ENCODE measurements at regions not wholly inside any gene's neighbourhood (a gene's known extent, or its start where the extent isn't known, plus 50 kb on each side); places are given as distances from the start of the nearest gene placed in this dataset.

- Mint-ChIP-seq H3K27me3 (ENCODE audit: unreplicated experiment) (peaks cover under 1% of the 10 kb centered on the region), H3K36me3 (ENCODE audit: low read depth, unreplicated experiment) (peaks cover 2% of the 10 kb centered on the region), H3K27ac (ENCODE audit: unreplicated experiment) (no peak overlapping the region), H3K4me3 (ENCODE audit: unreplicated experiment) (no peak overlapping the region), H3K9me3 (ENCODE audit: unreplicated experiment) (peaks cover 4% of the 10 kb centered on the region), H3K4me1 (ENCODE audit: unreplicated experiment) (no peaks in the 10 kb centered on the region)
- DNase-seq (ENCODE audit: low spot score) = no peak
- TF ChIP-seq CTCF (IDR thresholded peaks at IDR 0.05; ENCODE audit: unreplicated experiment) = no peak
Measured at GRCh38 chr6:164163239-164163638, 748.7 kb downstream of the QKI start.

- no peak for DNase-seq (ENCODE audit: low spot score)
- no peak for TF ChIP-seq CTCF (IDR thresholded peaks at IDR 0.05; ENCODE audit: unreplicated experiment)
- Mint-ChIP-seq H3K9me3 (ENCODE audit: unreplicated experiment) (peaks cover 4% of the 10 kb centered on the region), H3K27ac (ENCODE audit: unreplicated experiment) (no peak overlapping the region), H3K36me3 (ENCODE audit: low read depth, unreplicated experiment) (peaks cover 7% of the 10 kb centered on the region), H3K27me3 (ENCODE audit: unreplicated experiment) (peaks cover 3% of the 10 kb centered on the region), H3K4me1 (ENCODE audit: unreplicated experiment) (no peaks in the 10 kb centered on the region), H3K4me3 (ENCODE audit: unreplicated experiment) (no peak overlapping the region)
Measured at GRCh38 chr6:164159061-164159460, 744.5 kb downstream of the QKI start.

- Mint-ChIP-seq H3K9me3 (ENCODE audit: unreplicated experiment) (no peaks in the 10 kb centered on the region), H3K36me3 (ENCODE audit: low read depth, unreplicated experiment) (peaks cover 7% of the 10 kb centered on the region), H3K27me3 (ENCODE audit: unreplicated experiment) (peaks cover 3% of the 10 kb centered on the region), H3K4me3 (ENCODE audit: unreplicated experiment) (no peak overlapping the region), H3K27ac (ENCODE audit: unreplicated experiment) (no peak overlapping the region), H3K4me1 (ENCODE audit: unreplicated experiment) (peaks cover 3% of the 10 kb centered on the region)
- no peak for DNase-seq (ENCODE audit: low spot score)
- no peak for TF ChIP-seq CTCF (IDR thresholded peaks at IDR 0.05; ENCODE audit: unreplicated experiment)
Measured at GRCh38 chr6:164154588-164154987, 740.1 kb downstream of the QKI start.

GRCh38 chr6:164152611-164153010 is 738.1 kb downstream of the QKI start:
- H3K27ac Mint-ChIP-seq (ENCODE audit: unreplicated experiment) = no peak overlapping the region

More at GRCh38 chr6:164152611-164153010, 738.1 kb downstream of the QKI start:
- DNase-seq (ENCODE audit: low spot score) = no peak
- Mint-ChIP-seq H3K9me3 (ENCODE audit: unreplicated experiment) (no peaks in the 10 kb centered on the region), H3K27me3 (ENCODE audit: unreplicated experiment) (peaks cover 3% of the 10 kb centered on the region), H3K36me3 (ENCODE audit: low read depth, unreplicated experiment) (no peaks in the 10 kb centered on the region), H3K4me1 (ENCODE audit: unreplicated experiment) (peaks cover 3% of the 10 kb centered on the region), H3K4me3 (ENCODE audit: unreplicated experiment) (no peak overlapping the region)
- no peak for TF ChIP-seq CTCF (IDR thresholded peaks at IDR 0.05; ENCODE audit: unreplicated experiment)
